ENCODE measurements at regions not wholly inside any gene's neighbourhood (a gene's known extent, or its start where the extent isn't known, plus 50 kb on each side); places are given as distances from the start of the nearest gene placed in this dataset.

- Histone ChIP-seq H3K9me1 (ENCODE audit: control insufficient read depth, extremely low read depth, insufficient read depth, low read length) (no peaks in the 10 kb centered on the region), H3K4me3 (ENCODE audit: control insufficient read depth in 2 of 3, extremely low read depth in 1 of 3, insufficient read depth in 2 of 3, low read depth in 1 of 3, low read length in 3 of 3) (no peak overlapping the region), H3K79me2 (ENCODE audit: control insufficient read depth, insufficient read depth, low read length) (no peaks in the 10 kb centered on the region), H3K27ac (ENCODE audit: control insufficient read depth, insufficient read depth, low read length) (no peak overlapping the region), H3K4me2 (ENCODE audit: control insufficient read depth, extremely low read depth, insufficient read depth, low read depth, low read length) (no peak overlapping the region), H3K27me3 (ENCODE audit: control insufficient read depth, extremely low read depth, insufficient read depth, low read length) (no peaks in the 10 kb centered on the region), H3K36me3 (ENCODE audit: control insufficient read depth in 2 of 2, extremely low read depth in 1 of 2, insufficient read depth in 2 of 2, low read length in 2 of 2) (no peaks in the 10 kb centered on the region), H3K9me3 (ENCODE audit: control insufficient read depth, low read depth, low read length) (no peaks in the 10 kb centered on the region), H3K4me1 (ENCODE audit: control insufficient read depth, extremely low read depth, insufficient read depth, low read length) (no peaks in the 10 kb centered on the region), H2AFZ (ENCODE audit: control insufficient read depth, low read length) (no peak overlapping the region), H4K20me1 (ENCODE audit: control insufficient read depth, extremely low read depth, insufficient read depth, low read length) (no peaks in the 10 kb centered on the region), H3K9ac (ENCODE audit: control insufficient read depth, extremely low read depth, insufficient read depth, low read length) (no peak overlapping the region)
- dilution Hi-C loops (cut with MboI; ENCODE audit: extremely low pct_ligation_motif_present, low sequenced_read_pairs): no loop called here
- no peak for TF ChIP-seq CTCF (optimal IDR thresholded peaks at IDR 0.05 in 1 of 3, IDR thresholded peaks at IDR 0.05 in 1 of 3, conservative IDR thresholded peaks at IDR 0.05 in 1 of 3; ENCODE audit: extremely low read depth in 1 of 3, insufficient read depth in 2 of 3, low read length in 3 of 3)
- no peak for TF ChIP-seq EZH2 (IDR thresholded peaks at IDR 0.05; ENCODE audit: low read length)
- FAIRE-seq: no peak
- DNase-seq (ENCODE audit: low read depth, low spot score): no peak
Observed at GRCh38 chr16:35186045-35186759, 1726.8 kb downstream of the TP53TG3F start.

- Histone ChIP-seq H4K20me1 (ENCODE audit: control insufficient read depth, extremely low read depth, insufficient read depth, low read length) (no peaks in the 10 kb centered on the region), H2AFZ (ENCODE audit: control insufficient read depth, low read length) (no peak overlapping the region), H3K27ac (ENCODE audit: control insufficient read depth, insufficient read depth, low read length) (no peak overlapping the region), H3K9me1 (ENCODE audit: control insufficient read depth, extremely low read depth, insufficient read depth, low read length) (no peaks in the 10 kb centered on the region), H3K4me1 (ENCODE audit: control insufficient read depth, extremely low read depth, insufficient read depth, low read length) (no peaks in the 10 kb centered on the region), H3K4me3 (ENCODE audit: control insufficient read depth in 2 of 3, extremely low read depth in 1 of 3, insufficient read depth in 2 of 3, low read depth in 1 of 3, low read length in 3 of 3) (no peak overlapping the region), H3K9me3 (ENCODE audit: control insufficient read depth, low read depth, low read length) (no peaks in the 10 kb centered on the region), H3K36me3 (ENCODE audit: control insufficient read depth in 2 of 2, extremely low read depth in 1 of 2, insufficient read depth in 2 of 2, low read length in 2 of 2) (no peaks in the 10 kb centered on the region), H3K4me2 (ENCODE audit: control insufficient read depth, extremely low read depth, insufficient read depth, low read depth, low read length) (no peak overlapping the region), H3K9ac (ENCODE audit: control insufficient read depth, extremely low read depth, insufficient read depth, low read length) (no peak overlapping the region), H3K79me2 (ENCODE audit: control insufficient read depth, insufficient read depth, low read length) (no peaks in the 10 kb centered on the region), H3K27me3 (ENCODE audit: control insufficient read depth, extremely low read depth, insufficient read depth, low read length) (no peaks in the 10 kb centered on the region)
- FAIRE-seq: no peak
- dilution Hi-C loops (cut with MboI; ENCODE audit: extremely low pct_ligation_motif_present, low sequenced_read_pairs): no loop called here
- no peak for TF ChIP-seq CTCF (optimal IDR thresholded peaks at IDR 0.05 in 1 of 3, IDR thresholded peaks at IDR 0.05 in 1 of 3, conservative IDR thresholded peaks at IDR 0.05 in 1 of 3; ENCODE audit: extremely low read depth in 1 of 3, insufficient read depth in 2 of 3, low read length in 3 of 3)
- no peak for TF ChIP-seq EZH2 (IDR thresholded peaks at IDR 0.05; ENCODE audit: low read length)
- DNase-seq (ENCODE audit: low read depth, low spot score): no peak
Observed at GRCh38 chr16:35187665-35188225, 1728.3 kb downstream of the TP53TG3F start.

All from keratinocyte (primary cell).